ENCODE measurements at regions not wholly inside any gene's neighbourhood (a gene's known extent, or its start where the extent isn't known, plus 50 kb on each side); places are given as distances from the start of the nearest gene placed in this dataset.

DNA sequence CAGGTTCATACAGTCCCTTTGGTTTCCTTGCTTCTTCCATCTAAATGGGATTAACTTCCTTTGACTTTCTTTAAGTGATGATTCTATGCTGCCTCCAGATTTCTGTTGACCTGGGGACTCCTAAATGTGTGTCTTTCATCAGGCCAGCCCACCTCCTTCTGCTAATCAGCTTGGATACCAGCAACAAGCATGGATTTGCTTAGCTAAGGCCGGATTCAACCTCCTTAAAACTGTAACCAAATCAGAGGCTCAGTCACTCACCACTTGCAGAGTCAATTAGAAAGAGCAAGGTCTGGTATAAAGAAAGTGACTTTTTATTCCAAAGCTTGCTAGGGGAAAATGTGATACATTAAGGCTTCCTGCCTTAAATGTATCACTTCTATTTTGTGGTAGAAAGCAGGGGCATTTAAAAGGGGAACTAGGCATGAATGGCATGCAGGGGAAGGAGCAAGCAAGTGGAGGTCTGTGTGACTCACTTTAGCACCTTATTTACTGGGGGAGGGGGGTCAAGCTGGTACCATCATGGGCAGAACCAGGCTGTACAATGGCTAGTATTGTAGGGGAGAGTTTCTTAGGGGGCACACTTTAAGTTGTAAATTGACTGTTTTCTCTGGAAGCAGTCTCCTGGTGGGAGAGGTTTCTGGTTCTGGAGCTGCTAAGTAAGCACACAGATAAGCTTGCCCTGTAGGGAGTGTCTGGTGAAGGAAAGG, 239.0 kb upstream of the PDGFD start:
- H3K4me1 Mint-ChIP-seq = peaks cover 36% of the 10 kb centered on the region
- POLR2A ChIA-PET = interaction anchor here (0.5 to 1.4 kb wide), 3 partner anchors 8 to 290 kb away, joined by 3 to 5 read pairs (median 4); no protein-coding TSS in a partner anchor
- TF ChIP-seq EMX1 (CRISPR knock-in tag; IDR thresholded peaks at IDR 0.05) (no peak), MLX (CRISPR knock-in tag; IDR thresholded peaks at IDR 0.05) (no peak), ZNF138 (CRISPR knock-in tag; conservative IDR thresholded peaks at IDR 0.05) (no peak), RELA (CRISPR knock-in tag; IDR thresholded peaks at IDR 0.05; ENCODE audit: borderline replicate concordance) (no peak), NFE2L1 (CRISPR knock-in tag; IDR thresholded peaks at IDR 0.05) (no peak), E2F4 (CRISPR knock-in tag; IDR thresholded peaks at IDR 0.05; ENCODE audit: borderline replicate concordance, low read depth) (no peak), GTF2I (CRISPR knock-in tag; conservative IDR thresholded peaks at IDR 0.05) (no peak), ETV6 (CRISPR knock-in tag; IDR thresholded peaks at IDR 0.05) (no peak), NR1H2 (CRISPR knock-in tag; IDR thresholded peaks at IDR 0.05) (no peak), GABPB1 (CRISPR knock-in tag; IDR thresholded peaks at IDR 0.05) (no peak), TCF7 (CRISPR knock-in tag; IDR thresholded peaks at IDR 0.05; ENCODE audit: low read depth) (no peak), NFYB (CRISPR knock-in tag; conservative IDR thresholded peaks at IDR 0.05; ENCODE audit: low read depth) (no peak), FOXK1 (CRISPR knock-in tag; IDR thresholded peaks at IDR 0.05) (0 out of 2 replicates have a peak, but pooled peaks have one; percentile 22), ZNF219 (CRISPR knock-in tag; IDR thresholded peaks at IDR 0.05; ENCODE audit: borderline replicate concordance) (no peak), CREB1 (CRISPR knock-in tag; IDR thresholded peaks at IDR 0.05) (no peak), NFATC4 (CRISPR knock-in tag; IDR thresholded peaks at IDR 0.05) (no peak), SOX15 (CRISPR knock-in tag; IDR thresholded peaks at IDR 0.05) (no peak), ZNF416 (CRISPR knock-in tag; IDR thresholded peaks at IDR 0.05) (no peak), TEAD1 (CRISPR knock-in tag; IDR thresholded peaks at IDR 0.05) (peak; percentile 54; the same call in 1 of the 2 replicates), MXD4 (CRISPR knock-in tag; IDR thresholded peaks at IDR 0.05; ENCODE audit: borderline replicate concordance) (no peak), CBFB (CRISPR knock-in tag; IDR thresholded peaks at IDR 0.05; ENCODE audit: low read depth) (no peak), ZNF423 (CRISPR knock-in tag; IDR thresholded peaks at IDR 0.05) (peak; percentile 14; the same call in 1 of the 2 replicates)
- TF ChIP-seq, protein P1, sequence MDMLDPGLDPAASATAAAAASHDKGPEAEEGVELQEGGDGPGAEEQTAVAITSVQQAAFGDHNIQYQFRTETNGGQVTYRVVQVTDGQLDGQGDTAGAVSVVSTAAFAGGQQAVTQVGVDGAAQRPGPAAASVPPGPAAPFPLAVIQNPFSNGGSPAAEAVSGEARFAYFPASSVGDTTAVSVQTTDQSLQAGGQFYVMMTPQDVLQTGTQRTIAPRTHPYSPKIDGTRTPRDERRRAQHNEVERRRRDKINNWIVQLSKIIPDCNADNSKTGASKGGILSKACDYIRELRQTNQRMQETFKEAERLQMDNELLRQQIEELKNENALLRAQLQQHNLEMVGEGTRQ (CRISPR knock-in tag; IDR thresholded peaks at IDR 0.05) = no peak
- TF ChIP-seq, protein P2, sequence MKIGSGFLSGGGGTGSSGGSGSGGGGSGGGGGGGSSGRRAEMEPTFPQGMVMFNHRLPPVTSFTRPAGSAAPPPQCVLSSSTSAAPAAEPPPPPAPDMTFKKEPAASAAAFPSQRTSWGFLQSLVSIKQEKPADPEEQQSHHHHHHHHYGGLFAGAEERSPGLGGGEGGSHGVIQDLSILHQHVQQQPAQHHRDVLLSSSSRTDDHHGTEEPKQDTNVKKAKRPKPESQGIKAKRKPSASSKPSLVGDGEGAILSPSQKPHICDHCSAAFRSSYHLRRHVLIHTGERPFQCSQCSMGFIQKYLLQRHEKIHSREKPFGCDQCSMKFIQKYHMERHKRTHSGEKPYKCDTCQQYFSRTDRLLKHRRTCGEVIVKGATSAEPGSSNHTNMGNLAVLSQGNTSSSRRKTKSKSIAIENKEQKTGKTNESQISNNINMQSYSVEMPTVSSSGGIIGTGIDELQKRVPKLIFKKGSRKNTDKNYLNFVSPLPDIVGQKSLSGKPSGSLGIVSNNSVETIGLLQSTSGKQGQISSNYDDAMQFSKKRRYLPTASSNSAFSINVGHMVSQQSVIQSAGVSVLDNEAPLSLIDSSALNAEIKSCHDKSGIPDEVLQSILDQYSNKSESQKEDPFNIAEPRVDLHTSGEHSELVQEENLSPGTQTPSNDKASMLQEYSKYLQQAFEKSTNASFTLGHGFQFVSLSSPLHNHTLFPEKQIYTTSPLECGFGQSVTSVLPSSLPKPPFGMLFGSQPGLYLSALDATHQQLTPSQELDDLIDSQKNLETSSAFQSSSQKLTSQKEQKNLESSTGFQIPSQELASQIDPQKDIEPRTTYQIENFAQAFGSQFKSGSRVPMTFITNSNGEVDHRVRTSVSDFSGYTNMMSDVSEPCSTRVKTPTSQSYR (CRISPR knock-in tag; IDR thresholded peaks at IDR 0.05) = no peak
- TF ChIP-seq, protein P3, sequence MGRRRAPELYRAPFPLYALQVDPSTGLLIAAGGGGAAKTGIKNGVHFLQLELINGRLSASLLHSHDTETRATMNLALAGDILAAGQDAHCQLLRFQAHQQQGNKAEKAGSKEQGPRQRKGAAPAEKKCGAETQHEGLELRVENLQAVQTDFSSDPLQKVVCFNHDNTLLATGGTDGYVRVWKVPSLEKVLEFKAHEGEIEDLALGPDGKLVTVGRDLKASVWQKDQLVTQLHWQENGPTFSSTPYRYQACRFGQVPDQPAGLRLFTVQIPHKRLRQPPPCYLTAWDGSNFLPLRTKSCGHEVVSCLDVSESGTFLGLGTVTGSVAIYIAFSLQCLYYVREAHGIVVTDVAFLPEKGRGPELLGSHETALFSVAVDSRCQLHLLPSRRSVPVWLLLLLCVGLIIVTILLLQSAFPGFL (CRISPR knock-in tag; IDR thresholded peaks at IDR 0.05; ENCODE audit: borderline replicate concordance) = no peak
- TF ChIP-seq, protein P4, sequence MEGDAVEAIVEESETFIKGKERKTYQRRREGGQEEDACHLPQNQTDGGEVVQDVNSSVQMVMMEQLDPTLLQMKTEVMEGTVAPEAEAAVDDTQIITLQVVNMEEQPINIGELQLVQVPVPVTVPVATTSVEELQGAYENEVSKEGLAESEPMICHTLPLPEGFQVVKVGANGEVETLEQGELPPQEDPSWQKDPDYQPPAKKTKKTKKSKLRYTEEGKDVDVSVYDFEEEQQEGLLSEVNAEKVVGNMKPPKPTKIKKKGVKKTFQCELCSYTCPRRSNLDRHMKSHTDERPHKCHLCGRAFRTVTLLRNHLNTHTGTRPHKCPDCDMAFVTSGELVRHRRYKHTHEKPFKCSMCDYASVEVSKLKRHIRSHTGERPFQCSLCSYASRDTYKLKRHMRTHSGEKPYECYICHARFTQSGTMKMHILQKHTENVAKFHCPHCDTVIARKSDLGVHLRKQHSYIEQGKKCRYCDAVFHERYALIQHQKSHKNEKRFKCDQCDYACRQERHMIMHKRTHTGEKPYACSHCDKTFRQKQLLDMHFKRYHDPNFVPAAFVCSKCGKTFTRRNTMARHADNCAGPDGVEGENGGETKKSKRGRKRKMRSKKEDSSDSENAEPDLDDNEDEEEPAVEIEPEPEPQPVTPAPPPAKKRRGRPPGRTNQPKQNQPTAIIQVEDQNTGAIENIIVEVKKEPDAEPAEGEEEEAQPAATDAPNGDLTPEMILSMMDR (IDR thresholded peaks at IDR 0.05) = no peak
- TF ChIP-seq, protein P5, sequence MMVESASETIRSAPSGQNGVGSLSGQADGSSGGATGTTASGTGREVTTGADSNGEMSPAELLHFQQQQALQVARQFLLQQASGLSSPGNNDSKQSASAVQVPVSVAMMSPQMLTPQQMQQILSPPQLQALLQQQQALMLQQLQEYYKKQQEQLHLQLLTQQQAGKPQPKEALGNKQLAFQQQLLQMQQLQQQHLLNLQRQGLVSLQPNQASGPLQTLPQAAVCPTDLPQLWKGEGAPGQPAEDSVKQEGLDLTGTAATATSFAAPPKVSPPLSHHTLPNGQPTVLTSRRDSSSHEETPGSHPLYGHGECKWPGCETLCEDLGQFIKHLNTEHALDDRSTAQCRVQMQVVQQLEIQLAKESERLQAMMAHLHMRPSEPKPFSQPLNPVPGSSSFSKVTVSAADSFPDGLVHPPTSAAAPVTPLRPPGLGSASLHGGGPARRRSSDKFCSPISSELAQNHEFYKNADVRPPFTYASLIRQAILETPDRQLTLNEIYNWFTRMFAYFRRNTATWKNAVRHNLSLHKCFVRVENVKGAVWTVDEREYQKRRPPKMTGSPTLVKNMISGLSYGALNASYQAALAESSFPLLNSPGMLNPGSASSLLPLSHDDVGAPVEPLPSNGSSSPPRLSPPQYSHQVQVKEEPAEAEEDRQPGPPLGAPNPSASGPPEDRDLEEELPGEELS (CRISPR knock-in tag; IDR thresholded peaks at IDR 0.05) = peak; percentile 75; the same call in 1 of the 2 replicates

More for the DNA sequence above, 239.0 kb upstream of the PDGFD start:
- no peaks in the 10 kb centered on the region for H3K27me3 Mint-ChIP-seq (ENCODE audit: low read depth)
- DNase-seq (ENCODE audit: low spot score) (no peak), ATAC-seq (peak; percentile 94)
- no peaks in the 10 kb centered on the region for H3K36me3 Mint-ChIP-seq
- peak overlapping the region; percentile 97 for H3K27ac Mint-ChIP-seq
- CTCF ChIA-PET = interaction anchor here (1.2 to 1.5 kb wide), 3 partner anchors 10 to 1460 kb away, joined by 3 to 5 read pairs (median 3); no protein-coding TSS in a partner anchor
- H3K9me3 Mint-ChIP-seq = peaks cover 4% of the 10 kb centered on the region; the same call in 1 of the 2 replicates
- peak overlapping the region; percentile 32 for H3K4me3 Mint-ChIP-seq
